ENCODE measurements at regions not wholly inside any gene's neighbourhood (a gene's known extent, or its start where the extent isn't known, plus 50 kb on each side); places are given as distances from the start of the nearest gene placed in this dataset.

DNA sequence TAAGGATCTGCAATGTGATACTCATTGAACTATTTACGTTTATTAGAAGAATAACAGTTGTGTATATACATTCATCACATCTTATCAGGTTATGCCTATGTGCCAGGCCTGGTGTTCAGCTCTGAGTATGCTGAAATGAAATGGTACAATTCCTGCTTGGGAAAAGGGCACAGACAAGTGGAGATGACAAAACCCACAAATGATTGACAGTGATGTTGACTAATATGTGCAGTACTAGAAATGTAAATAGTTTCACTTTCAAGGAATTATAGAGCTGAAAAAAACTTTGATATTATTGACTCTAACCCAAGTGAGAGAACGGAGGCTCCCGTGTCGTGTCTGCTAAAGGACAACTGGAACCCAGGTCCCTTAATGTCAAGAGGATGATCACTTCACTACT is 386.8 kb upstream of the DACH1 start:
- H3K9me2 ChIP-seq (ENCODE audit: low read depth, low read length), result no peaks in the 10 kb centered on the region
- H3K4me3 ChIP-seq (ENCODE audit: low read depth, low read length, poor library complexity, severe bottlenecking), result no peak overlapping the region
- H3K9ac ChIP-seq (ENCODE audit: low read length), result no peak overlapping the region
- H3K36me3 ChIP-seq (ENCODE audit: insufficient read depth, low read length), result no peaks in the 10 kb centered on the region
- no peak overlapping the region for H2AFZ ChIP-seq (ENCODE audit: low read length)
- no peak for TF ChIP-seq EZH2 (IDR thresholded peaks at IDR 0.05; ENCODE audit: borderline replicate concordance, low read length)
- TF ChIP-seq, protein P1, sequence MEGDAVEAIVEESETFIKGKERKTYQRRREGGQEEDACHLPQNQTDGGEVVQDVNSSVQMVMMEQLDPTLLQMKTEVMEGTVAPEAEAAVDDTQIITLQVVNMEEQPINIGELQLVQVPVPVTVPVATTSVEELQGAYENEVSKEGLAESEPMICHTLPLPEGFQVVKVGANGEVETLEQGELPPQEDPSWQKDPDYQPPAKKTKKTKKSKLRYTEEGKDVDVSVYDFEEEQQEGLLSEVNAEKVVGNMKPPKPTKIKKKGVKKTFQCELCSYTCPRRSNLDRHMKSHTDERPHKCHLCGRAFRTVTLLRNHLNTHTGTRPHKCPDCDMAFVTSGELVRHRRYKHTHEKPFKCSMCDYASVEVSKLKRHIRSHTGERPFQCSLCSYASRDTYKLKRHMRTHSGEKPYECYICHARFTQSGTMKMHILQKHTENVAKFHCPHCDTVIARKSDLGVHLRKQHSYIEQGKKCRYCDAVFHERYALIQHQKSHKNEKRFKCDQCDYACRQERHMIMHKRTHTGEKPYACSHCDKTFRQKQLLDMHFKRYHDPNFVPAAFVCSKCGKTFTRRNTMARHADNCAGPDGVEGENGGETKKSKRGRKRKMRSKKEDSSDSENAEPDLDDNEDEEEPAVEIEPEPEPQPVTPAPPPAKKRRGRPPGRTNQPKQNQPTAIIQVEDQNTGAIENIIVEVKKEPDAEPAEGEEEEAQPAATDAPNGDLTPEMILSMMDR (IDR thresholded peaks at IDR 0.05; ENCODE audit: low read length), result no peak
- H3K4me2 ChIP-seq (ENCODE audit: low read length), result no peak overlapping the region
- no peak overlapping the region for H3K27ac ChIP-seq (ENCODE audit: low read depth, low read length, poor library complexity, severe bottlenecking)
- H3F3A ChIP-seq (ENCODE audit: insufficient read depth, low read length), result no peaks in the 10 kb centered on the region
- no peaks in the 10 kb centered on the region for H3K9me3 ChIP-seq (ENCODE audit: low read length)
- H3K4me1 ChIP-seq (ENCODE audit: insufficient read depth, low read length, severe bottlenecking), result no peaks in the 10 kb centered on the region
- H3K79me2 ChIP-seq (ENCODE audit: insufficient read depth, low read length), result no peaks in the 10 kb centered on the region
- H3K27me3 ChIP-seq (ENCODE audit: insufficient read depth, low read length), result no peaks in the 10 kb centered on the region
- H4K20me1 ChIP-seq (ENCODE audit: insufficient read depth, low read length), result no peaks in the 10 kb centered on the region

DNA sequence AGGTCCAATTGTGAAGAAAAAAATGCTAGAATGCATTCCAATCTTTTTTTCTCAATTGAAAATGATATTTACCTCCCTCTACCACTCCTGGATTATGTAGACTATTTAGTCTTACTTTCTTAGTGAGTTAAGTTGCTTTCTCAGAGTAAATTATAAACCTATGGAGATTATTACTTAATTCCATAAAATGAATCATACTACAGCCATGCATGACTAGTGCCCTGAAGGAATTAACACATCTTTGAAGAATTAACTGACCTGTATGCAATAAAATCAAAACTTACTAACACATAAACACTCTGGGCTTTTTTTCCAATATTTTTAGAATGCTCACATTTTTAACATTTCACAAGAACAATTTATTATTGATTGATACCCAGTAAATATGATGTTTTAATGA is 379.4 kb upstream of the DACH1 start:
- Histone ChIP-seq H3K36me3 (ENCODE audit: insufficient read depth, low read length) (no peaks in the 10 kb centered on the region), H4K20me1 (ENCODE audit: insufficient read depth, low read length) (no peaks in the 10 kb centered on the region), H3K4me1 (ENCODE audit: insufficient read depth, low read length, severe bottlenecking) (no peaks in the 10 kb centered on the region), H3K9me3 (ENCODE audit: low read length) (no peaks in the 10 kb centered on the region), H3K27ac (ENCODE audit: low read depth, low read length, poor library complexity, severe bottlenecking) (no peak overlapping the region), H3F3A (ENCODE audit: insufficient read depth, low read length) (no peaks in the 10 kb centered on the region), H3K9ac (ENCODE audit: low read length) (no peak overlapping the region), H3K79me2 (ENCODE audit: insufficient read depth, low read length) (no peaks in the 10 kb centered on the region), H3K27me3 (ENCODE audit: insufficient read depth, low read length) (no peaks in the 10 kb centered on the region), H3K4me3 (ENCODE audit: low read depth, low read length, poor library complexity, severe bottlenecking) (no peak overlapping the region), H3K4me2 (ENCODE audit: low read length) (no peak overlapping the region), H2AFZ (ENCODE audit: low read length) (no peak overlapping the region), H3K9me2 (ENCODE audit: low read depth, low read length) (no peaks in the 10 kb centered on the region)
- TF ChIP-seq, protein P1 (IDR thresholded peaks at IDR 0.05; ENCODE audit: low read length), result no peak
- no peak for TF ChIP-seq EZH2 (IDR thresholded peaks at IDR 0.05; ENCODE audit: borderline replicate concordance, low read length)

DNA sequence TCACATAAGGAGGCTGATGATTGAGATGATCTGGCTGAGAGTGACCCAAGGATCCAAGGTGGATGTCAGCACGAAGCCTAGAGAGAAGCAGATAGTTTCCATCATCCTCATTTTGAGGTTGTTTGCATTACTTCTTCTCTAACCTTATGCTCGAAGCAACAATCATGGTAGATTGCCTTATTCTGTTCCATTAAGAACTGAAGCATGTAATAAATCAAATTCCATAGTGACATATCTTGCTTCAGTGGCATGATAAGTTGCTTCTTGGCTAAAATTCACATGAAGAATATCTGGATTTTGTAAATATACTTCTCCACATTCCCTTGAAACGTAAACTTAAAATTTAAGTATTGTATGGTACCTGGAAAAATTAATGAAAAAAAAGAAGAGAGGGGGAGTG is 377.8 kb upstream of the DACH1 start:
- Histone ChIP-seq H3K27me3 (ENCODE audit: insufficient read depth, low read length) (no peaks in the 10 kb centered on the region), H3K9ac (ENCODE audit: low read length) (no peak overlapping the region), H3F3A (ENCODE audit: insufficient read depth, low read length) (no peaks in the 10 kb centered on the region), H3K79me2 (ENCODE audit: insufficient read depth, low read length) (no peaks in the 10 kb centered on the region), H3K4me3 (ENCODE audit: low read depth, low read length, poor library complexity, severe bottlenecking) (no peak overlapping the region), H3K4me1 (ENCODE audit: insufficient read depth, low read length, severe bottlenecking) (no peaks in the 10 kb centered on the region), H3K4me2 (ENCODE audit: low read length) (no peak overlapping the region), H3K9me3 (ENCODE audit: low read length) (no peaks in the 10 kb centered on the region), H3K27ac (ENCODE audit: low read depth, low read length, poor library complexity, severe bottlenecking) (no peak overlapping the region), H4K20me1 (ENCODE audit: insufficient read depth, low read length) (no peaks in the 10 kb centered on the region), H2AFZ (ENCODE audit: low read length) (no peak overlapping the region), H3K36me3 (ENCODE audit: insufficient read depth, low read length) (no peaks in the 10 kb centered on the region), H3K9me2 (ENCODE audit: low read depth, low read length) (no peaks in the 10 kb centered on the region)
- no peak for TF ChIP-seq EZH2 (IDR thresholded peaks at IDR 0.05; ENCODE audit: borderline replicate concordance, low read length)
- TF ChIP-seq, protein P1 (IDR thresholded peaks at IDR 0.05; ENCODE audit: low read length), result no peak

Data from OCI-LY1 (cell line).